Endothelial cell of umbilical vein (primary cell): ENCODE measurements at regions not wholly inside any gene's neighbourhood (a gene's known extent, or its start where the extent isn't known, plus 50 kb on each side); places are given as distances from the start of the nearest gene placed in this dataset.

ENCODE experiments used
- BruUV-seq: library from RNA; stranded (reverse); fragments of 400-500 nt; replicated peaks from 2 replicates; lab custom pipeline; 2021; lab: Mats Ljungman, UMichigan
- CTCF ChIA-PET: fragments of 300-600, 350-600 bp; sonication (Branson Sonifier 250); formaldehyde crosslinking; loops from one replicate; lab custom pipeline; 2021; ENCODE audit warnings: antibody characterized with exemption, inconsistent platforms; lab: Charles Lee
- POLR2A ChIA-PET: fragments of 300-600, 350-600 bp; sonication (Branson Sonifier 250); formaldehyde crosslinking; loops from one replicate; lab custom pipeline; 2021; ENCODE audit warnings: antibody characterized with exemption, inconsistent platforms; lab: Charles Lee
- DNase-seq: peaks from one replicate; pipeline ENCODE4 v3.0.0-alpha.2; 2011; ENCODE audit warnings: low read depth, low spot score
- FAIRE-seq: peaks from 2 replicates; lab custom pipeline; 2011; peaks lifted over from hg19 to GRCh38; lab: Jason Lieb, UNC
- H2AFZ ChIP-seq: 2 replicates; pipeline ENCODE4 v1.6.0; 2012; ENCODE audit warnings: low read depth, low read length, control low read depth, inconsistent platforms
- H3K27ac ChIP-seq: 2 replicates; pipeline ENCODE4 v1.5.1; 2011; ENCODE audit warnings: low read depth, mild to moderate bottlenecking, control low read depth, low read length, moderate library complexity; ENCODE audit not compliant: insufficient read depth
- H3K27me3 ChIP-seq, 2 experiments: 2 replicates each; pipeline versions ENCODE4 v1.6.0 to v1.6.1; 2011; ENCODE audit warnings: low read length in 2 of 2, mixed read lengths in 1 of 2; ENCODE audit not compliant: control insufficient read depth in 2 of 2, insufficient read depth in 2 of 2
- H3K36me3 ChIP-seq, 2 experiments: 2 replicates in 1 of 2; 3 replicates in 1 of 2; pipeline ENCODE4 v1.5.1; 2011; ENCODE audit warnings: low read length in 2 of 2, mild to moderate bottlenecking in 1 of 2, moderate library complexity in 1 of 2; ENCODE audit not compliant: control insufficient read depth in 2 of 2, insufficient read depth in 2 of 2; ENCODE audit errors: extremely low read depth in 1 of 2
- H3K4me1 ChIP-seq: 3 replicates; pipeline ENCODE4 v1.5.1; 2011; ENCODE audit warnings: mild to moderate bottlenecking, low read length; ENCODE audit not compliant: control insufficient read depth, insufficient read depth; ENCODE audit errors: extremely low read depth
- H3K4me2 ChIP-seq: 2 replicates; pipeline ENCODE4 v1.6.1; 2011; ENCODE audit warnings: low read length, control low read depth, mixed read lengths; ENCODE audit not compliant: insufficient read depth
- H3K4me3 ChIP-seq, 3 experiments: fragments of 200-600 bp in 1 of 3; sonication (generic), shearing (Covaris generic) in 1 of 3; replicated peaks in 1 of 3; 2 replicates each; pipeline ENCODE4 v1.5.1; 2011 to 2016; ENCODE audit warnings: control low read depth in 3 of 3, low read length in 3 of 3, mild to moderate bottlenecking in 2 of 3, inconsistent platforms in 1 of 3, low read depth in 1 of 3, moderate library complexity in 1 of 3; ENCODE audit not compliant: insufficient read depth in 1 of 3
- H3K79me2 ChIP-seq: 2 replicates; pipeline ENCODE4 v1.6.0; 2012; ENCODE audit warnings: low read length, inconsistent platforms; ENCODE audit not compliant: control insufficient read depth, insufficient read depth
- H3K9ac ChIP-seq: replicated peaks from 2 replicates; pipeline ENCODE3; 2011; ENCODE audit warnings: low read length, control low read depth; ENCODE audit not compliant: insufficient read depth; ENCODE audit errors: extremely low read depth
- H3K9me1 ChIP-seq: replicated peaks from 3 replicates; pipeline ENCODE4 v1.6.0; 2011; ENCODE audit warnings: mild to moderate bottlenecking, low read length; ENCODE audit not compliant: control insufficient read depth, insufficient read depth; ENCODE audit errors: extremely low read depth
- H3K9me3 ChIP-seq: replicated peaks from 2 replicates; pipeline ENCODE4 v1.5.1; 2012; ENCODE audit warnings: low read length, inconsistent platforms; ENCODE audit not compliant: control insufficient read depth, insufficient read depth
- H4K20me1 ChIP-seq: replicated peaks from 2 replicates; pipeline ENCODE3; 2011; ENCODE audit warnings: mild to moderate bottlenecking, low read length; ENCODE audit not compliant: control insufficient read depth, insufficient read depth; ENCODE audit errors: extremely low read depth
- CTCF ChIP-seq, 2 donors: IDR thresholded peaks; 1 replicate in 1 of 2; 2 replicates in 1 of 2; pipeline ENCODE4 v1.5.1; 2011; ENCODE audit warnings: low read length in 2 of 2, mild to moderate bottlenecking in 2 of 2, moderate library complexity in 2 of 2, control low read depth in 1 of 2, inconsistent platforms in 1 of 2, low read depth in 1 of 2; ENCODE audit not compliant: insufficient read depth in 1 of 2; ENCODE audit errors: extremely low read depth in 1 of 2
- EZH2 ChIP-seq: IDR thresholded peaks from 2 replicates; pipeline ENCODE4 v1.6.1; 2012; ENCODE audit warnings: borderline replicate concordance, low read depth, mild to moderate bottlenecking, moderate library complexity, low read length, inconsistent platforms; ENCODE audit not compliant: severe bottlenecking
- FOS ChIP-seq: IDR thresholded peaks from 2 replicates; pipeline ENCODE4 v1.6.1; 2011; ENCODE audit warnings: mild to moderate bottlenecking, low read length, moderate library complexity, borderline replicate concordance; ENCODE audit not compliant: insufficient read depth
- GATA2 ChIP-seq: IDR thresholded peaks from 2 replicates; pipeline ENCODE4 v1.7.0; 2011; ENCODE audit warnings: low read depth, mild to moderate bottlenecking, moderate library complexity, mixed read lengths, low read length; ENCODE audit not compliant: insufficient read length, insufficient read depth
- JUN ChIP-seq: IDR thresholded peaks from 2 replicates; pipeline ENCODE4 v1.6.1; 2011; ENCODE audit warnings: borderline replicate concordance, low read depth; ENCODE audit not compliant: insufficient read length, insufficient read depth
- MAX ChIP-seq: IDR thresholded peaks from 2 replicates; pipeline ENCODE4 v1.6.1; 2011; ENCODE audit not compliant: insufficient read depth, insufficient read length
- MYC ChIP-seq: IDR thresholded peaks from one replicate; pipeline ENCODE4 v1.6.1; 2011; ENCODE audit warnings: mild to moderate bottlenecking, low read depth, low read length
- POLR2A ChIP-seq: IDR thresholded peaks from 2 replicates; pipeline ENCODE4 v1.6.1; 2012; ENCODE audit warnings: low read depth, mild to moderate bottlenecking, control low read depth, low read length
- POLR2AphosphoS5 ChIP-seq: IDR thresholded peaks from 2 replicates; pipeline ENCODE4 v1.6.1; 2012; ENCODE audit warnings: low read depth, mild to moderate bottlenecking, control low read depth, low read length, moderate library complexity; ENCODE audit not compliant: insufficient read depth
- dilution Hi-C: fragments of 300-500 bp; cut with MboI; formaldehyde crosslinking; loops from one replicate; pipeline ENCODE4 v1.15.0; 2019; ENCODE audit warnings: low sequenced_read_pairs; ENCODE audit not compliant: extremely low pct_ligation_motif_present
- intact Hi-C: fragments of 100-400 bp; cut with micrococcal nuclease; formaldehyde crosslinking; loops from one replicate; pipeline ENCODE4 v1.10.0; 2022

DNA sequence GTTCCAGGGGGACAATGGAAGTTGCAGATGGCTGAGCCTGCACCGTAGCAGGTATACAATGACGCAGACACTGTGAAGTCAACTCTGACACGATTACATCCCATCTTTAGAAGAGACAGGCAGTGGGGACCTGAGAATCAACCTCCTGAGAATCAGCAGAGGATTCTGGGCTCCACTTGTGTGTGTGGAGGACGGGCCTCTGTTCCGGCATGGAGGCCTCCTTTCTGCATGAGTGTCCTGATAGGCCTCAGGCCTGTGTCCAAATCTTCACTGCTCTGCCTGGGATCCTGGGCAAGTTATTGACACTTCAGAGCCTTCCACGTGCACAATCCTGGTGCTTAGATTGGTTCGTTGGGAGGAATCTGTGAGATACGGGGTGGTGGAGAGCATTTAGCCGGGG is 151.2 kb upstream of the COL5A1 start:
- H3K4me2 ChIP-seq, result no peak overlapping the region
- FAIRE-seq, result no peak
- no peaks in the 10 kb centered on the region for H4K20me1 ChIP-seq
- intact Hi-C loops (no loop called here), dilution Hi-C loops (no loop called here)
- no peak for DNase-seq
- no peaks in the 10 kb centered on the region for H3K36me3 ChIP-seq
- no TSS peak for BruUV-seq
- CTCF ChIA-PET, result no interaction called here
- H2AFZ ChIP-seq, result no peak overlapping the region
- no peak overlapping the region for H3K27ac ChIP-seq
- H3K4me1 ChIP-seq, result no peaks in the 10 kb centered on the region
- H3K4me3 ChIP-seq, result no peak overlapping the region
- no peaks in the 10 kb centered on the region for H3K9me1 ChIP-seq
- TF ChIP-seq JUN (no peak), GATA2 (no peak), EZH2 (no peak), CTCF (IDR thresholded peaks at IDR 0.05; ENCODE audit: extremely low read depth in 1 of 2, insufficient read depth in 1 of 2, low read depth in 1 of 2, low read length in 2 of 2) (no peak), POLR2A (no peak), MAX (no peak), FOS (no peak), POLR2AphosphoS5 (no peak), MYC (no peak)
- H3K9me3 ChIP-seq, result no peaks in the 10 kb centered on the region
- no peaks in the 10 kb centered on the region for H3K27me3 ChIP-seq
- H3K9ac ChIP-seq, result no peak overlapping the region
- POLR2A ChIA-PET, result no interaction called here
- H3K79me2 ChIP-seq, result no peaks in the 10 kb centered on the region
